Activated T-cell treated with anti-CD3 and anti-CD28 coated beads for 1 hour (primary cell): ENCODE measurements at regions not wholly inside any gene's neighbourhood (a gene's known extent, or its start where the extent isn't known, plus 50 kb on each side); places are given as distances from the start of the nearest gene placed in this dataset.

Experiments used
- DNase-seq: peaks from one replicate; pipeline ENCODE4 v3.0.0-alpha.2; 2020; ENCODE audit warnings: low read depth

GRCh38 chr11:11044137-11044855 is 186.4 kb upstream of the ZBED5 start:
- no peak for DNase-seq

- no peak for DNase-seq
These were observed 185.9 kb upstream of the ZBED5 start for GRCh38 chr11:11043721-11044120.

- DNase-seq: no peak
These were observed 181.5 kb upstream of the ZBED5 start for GRCh38 chr11:11039208-11039965.

- DNase-seq: no peak
These were observed 180.9 kb upstream of the ZBED5 start for GRCh38 chr11:11038782-11039181.

- no peak for DNase-seq
These were observed 180.5 kb upstream of the ZBED5 start for GRCh38 chr11:11038352-11038751.

GRCh38 chr11:11036848-11037732 is 179.2 kb upstream of the ZBED5 start:
- DNase-seq: peak; percentile 16

- no peak for DNase-seq
These were observed 178.5 kb upstream of the ZBED5 start for GRCh38 chr11:11036185-11036847.

- DNase-seq: no peak
These were observed 177.5 kb upstream of the ZBED5 start for GRCh38 chr11:11035331-11035730.

- no peak for DNase-seq
These were observed 176.6 kb upstream of the ZBED5 start for GRCh38 chr11:11034476-11034875.

- DNase-seq: no peak
These were observed 174.2 kb upstream of the ZBED5 start for GRCh38 chr11:11032066-11032465.

- DNase-seq: no peak
These were observed 171.2 kb upstream of the ZBED5 start for GRCh38 chr11:11029027-11029426.

GRCh38 chr11:11028017-11028692 is 170.3 kb upstream of the ZBED5 start:
- DNase-seq: peak; percentile 83

GRCh38 chr11:11027288-11027687 is 169.4 kb upstream of the ZBED5 start:
- no peak for DNase-seq

GRCh38 chr11:11025087-11025486 is 167.2 kb upstream of the ZBED5 start:
- DNase-seq: no peak

- DNase-seq: no peak
These were observed 164.4 kb upstream of the ZBED5 start for GRCh38 chr11:11022125-11022730.

- DNase-seq: no peak
These were observed 163.7 kb upstream of the ZBED5 start for GRCh38 chr11:11021563-11021962.

- no peak for DNase-seq
These were observed 162.9 kb upstream of the ZBED5 start for GRCh38 chr11:11020747-11021149.

GRCh38 chr11:11020219-11020726 is 162.4 kb upstream of the ZBED5 start:
- no peak for DNase-seq

- no peak for DNase-seq
These were observed 159.1 kb upstream of the ZBED5 start for GRCh38 chr11:11016943-11017342.

GRCh38 chr11:11016068-11016467 is 158.2 kb upstream of the ZBED5 start:
- DNase-seq: no peak

- no peak for DNase-seq
These were observed 153.8 kb upstream of the ZBED5 start for GRCh38 chr11:11011617-11012016.
